GM19239 (cell line): ENCODE measurements at regions not wholly inside any gene's neighbourhood (a gene's known extent, or its start where the extent isn't known, plus 50 kb on each side); places are given as distances from the start of the nearest gene placed in this dataset.
"Not testable (repeated sequence)": the region's sequence is repeated elsewhere in the genome, so short reads cannot be mapped to it uniquely, and the experiment has no call there.

ENCODE experiments used
- DNase-seq: peaks from one replicate; pipeline ENCODE4 v3.0.0; 2011; ENCODE audit warnings: low spot score; ENCODE audit not compliant: insufficient read length
- FAIRE-seq: peaks from 2 replicates; lab custom pipeline; 2011; peaks lifted over from hg19 to GRCh38; lab: Jason Lieb, UNC

GRCh38 chr2:228956701-228957474 is 314.2 kb downstream of the PID1 start:
- no peak for DNase-seq
- FAIRE-seq: no peak

DNA sequence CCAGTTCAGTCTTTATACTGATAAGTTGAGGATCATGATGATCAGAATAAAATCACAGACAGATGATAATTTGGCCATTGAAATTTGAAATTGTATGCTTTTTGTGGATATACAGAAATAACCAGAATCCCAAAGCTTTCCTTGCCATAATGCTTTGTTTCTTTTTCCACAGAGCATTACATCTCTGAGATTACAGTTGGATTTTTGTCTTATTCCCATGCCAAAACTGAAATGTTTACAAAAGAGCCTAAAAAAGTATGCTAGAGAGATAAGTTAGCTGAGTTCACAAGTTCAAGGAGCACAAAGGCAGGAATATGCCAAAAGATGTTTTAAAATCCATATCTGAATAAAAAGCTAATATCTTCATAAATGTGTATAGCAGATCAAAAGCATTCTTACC is 321.3 kb downstream of the PID1 start:
- DNase-seq (no peak), FAIRE-seq (no peak)

DNA sequence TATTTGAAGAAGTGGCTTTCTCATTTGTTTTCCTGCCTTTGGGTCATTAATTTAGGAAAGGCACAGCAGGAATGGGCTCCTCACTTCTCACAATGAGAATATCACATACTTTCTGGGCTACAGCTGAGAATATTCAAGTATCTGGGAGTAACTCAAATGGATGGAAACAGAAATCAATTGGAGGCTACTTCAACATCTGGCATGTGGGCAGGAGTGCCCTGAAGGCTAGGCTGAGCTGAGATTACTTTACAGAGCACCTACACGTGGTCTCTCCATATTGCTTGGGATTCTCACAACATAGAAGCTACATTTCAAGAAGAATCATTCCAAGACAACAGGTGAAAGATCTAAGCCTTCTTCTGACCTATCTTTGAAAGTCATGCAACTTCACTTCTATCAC is 325.4 kb downstream of the PID1 start:
- FAIRE-seq: no peak
- DNase-seq: no peak

DNA sequence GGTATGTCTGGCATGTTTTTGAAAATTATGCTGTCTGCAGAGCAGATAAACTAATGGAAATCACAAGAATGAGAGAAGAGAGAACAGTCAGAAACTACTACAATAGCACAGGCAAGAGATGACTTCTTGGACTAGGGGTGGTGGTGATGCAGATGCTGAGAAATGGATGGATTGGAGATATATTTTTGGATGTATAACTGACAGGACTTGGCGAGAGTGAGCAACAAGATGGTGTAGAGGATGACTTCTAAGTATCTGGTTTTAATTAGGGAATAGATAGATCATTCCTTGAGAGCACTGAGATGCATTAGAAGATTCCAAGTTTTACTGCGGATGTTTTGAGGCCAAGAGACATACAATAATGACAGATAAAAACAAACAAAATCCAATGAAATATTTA is 328.2 kb downstream of the PID1 start:
- FAIRE-seq: no peak
- DNase-seq: no peak

GRCh38 chr2:228938629-228939028 is 332.5 kb downstream of the PID1 start:
- DNase-seq (no peak), FAIRE-seq (no peak)

DNA sequence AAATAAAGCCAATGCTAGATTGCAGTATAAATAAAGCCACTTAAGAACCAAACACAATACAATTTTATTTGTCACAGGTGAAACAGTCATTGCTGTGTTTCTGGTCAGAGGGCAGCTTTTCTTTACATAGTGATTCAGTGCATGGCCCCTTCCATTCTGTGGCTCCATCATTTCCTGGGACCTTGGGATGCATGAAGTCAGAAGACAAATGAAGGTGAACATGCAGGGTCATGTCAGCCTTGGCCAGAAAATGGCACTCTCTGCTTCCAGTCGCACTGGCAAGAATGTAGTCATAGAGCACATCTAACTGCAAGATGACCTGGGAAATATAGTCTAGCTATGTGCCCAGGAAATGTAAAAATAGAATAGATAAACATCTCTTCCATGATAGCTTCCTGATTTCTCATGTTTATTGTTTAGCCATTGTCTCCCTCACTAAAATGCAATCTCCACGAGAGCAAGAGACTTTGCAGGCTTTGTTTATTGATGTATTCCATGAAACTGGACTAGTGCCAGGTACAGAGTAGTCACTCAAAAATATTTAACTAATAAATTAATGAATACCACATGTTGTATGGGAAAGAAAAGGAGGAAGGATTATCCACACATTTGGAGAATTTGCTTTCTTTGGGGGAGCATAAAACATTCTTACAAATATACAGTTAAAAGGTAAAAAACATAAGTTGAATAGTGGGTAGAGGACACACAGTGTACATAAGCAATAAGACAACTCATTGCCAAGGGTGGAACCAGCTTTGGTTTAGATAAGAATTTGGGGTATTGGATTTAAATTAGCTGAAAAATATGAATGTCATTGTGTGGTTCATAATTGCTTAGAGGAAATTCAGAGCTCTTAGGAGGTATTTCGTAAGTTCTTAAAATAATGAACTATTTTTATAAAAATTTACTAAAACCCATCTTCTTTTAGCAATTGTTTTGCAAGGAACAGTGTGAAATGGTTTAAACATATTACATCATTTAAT is 343.8 kb downstream of the PID1 start:
- no peak for FAIRE-seq
- no peak for DNase-seq

- no peak for FAIRE-seq
Observed at GRCh38 chr2:228919808-228920207, 351.3 kb downstream of the PID1 start.

GRCh38 chr2:228917220-228917619 is 353.9 kb downstream of the PID1 start:
- FAIRE-seq (no peak), DNase-seq (no peak)

More at GRCh38 chr2:228919808-228920207, 351.3 kb downstream of the PID1 start:
- DNase-seq: no peak

DNA sequence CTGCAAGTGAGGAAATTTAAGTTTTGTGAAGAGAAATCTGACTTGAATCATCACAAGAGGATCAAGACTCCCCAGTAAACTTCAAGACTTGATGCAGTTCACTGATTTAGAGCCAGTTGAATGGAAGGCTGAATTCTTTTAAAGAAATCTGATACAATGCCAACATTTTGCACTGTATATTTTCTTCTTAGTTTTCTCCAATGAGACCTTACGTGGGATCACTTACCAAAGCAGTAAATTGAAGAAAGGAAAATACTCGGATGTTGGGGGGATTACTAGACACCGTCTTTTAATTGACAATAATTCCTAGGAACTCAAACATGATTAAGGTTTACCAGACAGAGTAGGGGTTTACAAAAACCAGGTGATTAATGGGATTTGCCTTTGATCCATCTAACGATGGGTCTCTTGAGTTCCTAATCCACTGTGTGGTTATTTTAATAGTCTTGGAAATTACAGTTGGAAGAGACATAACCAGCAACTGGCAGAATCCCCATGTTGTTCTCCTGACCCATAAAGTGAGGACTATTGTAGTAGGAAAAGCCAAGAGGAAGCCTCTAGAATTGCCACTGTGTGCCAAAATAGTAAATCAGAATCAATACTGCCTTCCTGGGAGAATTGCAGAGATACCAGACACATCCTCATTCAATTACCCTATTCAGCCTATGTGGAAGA is 354.5 kb downstream of the PID1 start:
- FAIRE-seq (no peak), DNase-seq (no peak)

- FAIRE-seq: no peak
Observed at GRCh38 chr2:228913176-228913575, 357.9 kb downstream of the PID1 start.

DNA sequence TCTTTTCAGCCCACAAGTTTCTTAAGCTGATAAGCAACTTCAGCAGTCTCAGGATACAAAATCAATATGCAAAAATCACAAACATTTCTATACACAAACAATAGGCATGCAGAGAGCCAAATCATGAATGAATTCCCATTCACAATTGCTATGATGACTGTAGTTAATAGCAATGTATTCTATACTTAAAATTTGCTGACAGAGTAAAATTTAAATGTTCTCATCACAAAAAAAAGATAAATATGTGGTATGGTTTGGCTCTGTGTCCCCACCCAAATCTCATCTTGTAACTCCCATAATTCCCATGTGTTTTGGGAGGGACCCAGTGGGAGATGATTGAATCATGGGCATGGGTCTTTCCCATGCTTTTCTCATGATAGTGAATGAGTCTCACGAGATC is 360.2 kb downstream of the PID1 start:
- not testable (repeated sequence) for FAIRE-seq, DNase-seq

More at GRCh38 chr2:228913176-228913575, 357.9 kb downstream of the PID1 start:
- DNase-seq: no peak

DNA sequence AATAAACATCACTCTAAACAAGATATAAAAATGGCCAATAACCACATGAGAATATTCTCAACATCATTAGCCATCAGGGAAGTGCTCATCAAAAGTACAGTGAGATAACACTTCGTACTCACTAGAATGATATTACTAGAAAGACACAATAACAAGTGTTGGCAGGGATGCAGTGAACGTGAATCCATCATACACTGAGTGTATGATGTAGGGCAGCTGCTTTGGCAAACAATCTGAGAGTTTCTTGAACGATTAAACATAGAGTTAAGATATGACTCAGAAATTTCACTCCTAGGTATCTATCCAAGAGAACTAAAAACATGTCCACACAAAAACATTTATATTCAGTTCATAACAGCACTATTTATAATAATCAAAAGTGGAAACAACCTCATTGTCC is 368.9 kb downstream of the PID1 start:
- FAIRE-seq: no peak
- DNase-seq: no peak

GRCh38 chr2:228901531-228901930 is 369.6 kb downstream of the PID1 start:
- DNase-seq (no peak), FAIRE-seq (no peak)

GRCh38 chr2:228878138-228878537 is 392.9 kb downstream of the PID1 start:
- no peak for DNase-seq
- FAIRE-seq: no peak

GRCh38 chr2:228876276-228876675 is 394.8 kb downstream of the PID1 start:
- DNase-seq (no peak), FAIRE-seq (no peak)

DNA sequence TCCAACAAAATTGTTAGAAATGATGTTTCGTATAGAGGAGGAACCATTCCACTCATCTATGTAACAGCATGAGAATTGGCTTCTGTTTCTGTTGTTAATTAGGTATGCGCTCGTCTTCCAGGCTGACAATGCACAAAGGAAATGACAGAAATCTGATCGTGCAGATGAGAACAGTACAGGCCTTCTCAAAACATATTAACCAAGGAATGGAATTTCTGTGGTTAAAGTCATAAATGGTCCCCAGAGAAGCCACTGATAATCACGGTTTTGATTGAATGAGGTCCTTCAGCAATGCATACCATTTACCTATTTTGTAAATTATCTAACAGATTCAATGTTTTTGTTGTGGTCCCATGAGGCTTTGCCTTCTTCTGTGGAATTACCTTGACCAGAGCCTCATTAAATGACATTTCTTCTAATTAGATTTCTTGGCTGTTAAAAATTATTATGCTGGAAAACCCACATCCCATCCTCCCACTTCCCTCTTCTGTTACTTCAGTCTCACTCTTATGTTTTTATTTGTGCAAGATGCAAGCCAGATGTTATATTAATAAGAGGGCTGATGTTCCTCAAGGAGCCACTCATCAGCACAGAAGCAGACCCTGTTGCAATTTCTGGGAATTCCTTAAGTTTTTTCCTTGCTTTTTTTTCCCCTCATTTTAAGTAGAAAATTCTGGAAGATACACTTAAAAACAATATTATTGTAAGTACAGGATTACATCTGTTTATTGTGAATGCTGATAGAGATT is 395.8 kb downstream of the PID1 start:
- DNase-seq: no peak
- no peak for FAIRE-seq

DNA sequence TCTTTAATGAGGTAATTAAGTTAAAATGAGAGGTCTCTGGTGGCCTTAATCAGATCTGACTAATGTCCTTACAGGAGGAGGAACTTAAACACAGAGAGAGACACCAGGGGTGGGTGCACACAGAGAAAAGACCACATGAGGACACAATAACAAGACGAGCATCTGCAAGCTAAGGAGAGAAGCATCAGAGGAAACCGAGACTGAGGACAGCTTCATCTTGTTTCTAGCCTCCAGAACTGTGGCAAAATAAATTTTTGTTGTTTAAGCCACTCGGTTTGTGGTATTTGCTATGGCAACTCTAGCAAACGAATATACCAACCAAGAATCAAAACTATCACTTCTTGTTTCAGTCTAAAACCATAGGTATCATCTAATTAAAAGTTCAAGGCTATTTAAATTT is 400.1 kb downstream of the PID1 start:
- no peak for FAIRE-seq
- no peak for DNase-seq

DNA sequence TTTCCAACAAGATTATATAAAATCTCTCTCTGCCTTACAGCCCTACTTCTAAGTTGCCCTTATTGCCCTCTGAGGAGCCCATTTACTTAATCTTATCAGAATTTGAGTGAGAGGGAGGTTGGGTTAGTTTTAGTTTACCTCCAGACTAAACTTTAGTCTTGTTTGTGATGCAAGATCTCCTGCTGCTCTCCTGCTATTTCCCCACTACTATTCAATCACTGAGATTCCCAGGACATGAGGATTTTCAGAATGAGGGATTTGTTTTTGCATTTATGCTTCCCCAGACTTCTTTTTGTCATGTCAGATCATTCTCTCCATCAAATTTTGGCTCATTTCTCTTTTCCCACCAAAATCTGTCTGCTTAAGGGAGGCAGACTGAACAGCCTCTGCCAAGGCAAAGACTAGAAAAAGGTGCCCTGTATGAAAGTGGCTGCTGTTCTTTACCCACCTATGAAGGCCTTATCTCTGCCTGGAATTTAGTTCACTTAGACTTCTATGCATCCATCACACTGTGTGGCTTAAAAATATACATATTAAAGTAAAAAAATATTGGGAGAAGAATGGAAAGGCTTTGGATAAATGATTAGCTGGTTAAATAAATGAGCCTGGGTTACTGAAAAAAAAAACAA is 401.3 kb downstream of the PID1 start:
- no peak for DNase-seq
- FAIRE-seq: no peak

- FAIRE-seq: no peak
- no peak for DNase-seq
Observed at GRCh38 chr2:228867406-228867805, 403.7 kb downstream of the PID1 start.
